T-cell (primary cell): ENCODE measurements at regions not wholly inside any gene's neighbourhood (a gene's known extent, or its start where the extent isn't known, plus 50 kb on each side); places are given as distances from the start of the nearest gene placed in this dataset.
A peak's percentile ranks its signal among the peaks of the same experiment; 100 is the strongest.

Source experiments
- ATAC-seq, 4 experiments: fragments of 200-7000 bp in 3 of 4; fragments of 150-1000 bp in 1 of 4; cut with Tn5 transposase; replicated peaks in 1 of 4; 1 replicate in 3 of 4; 2 replicates in 1 of 4; pipeline ENCODE4 v1.10.0; 2021; ENCODE audit warnings: moderate library complexity in 3 of 4, mild to moderate bottlenecking in 2 of 4, moderate number of reproducible peaks in 1 of 4
- CTCF ChIA-PET, 2 donors: fragments of 300-600 bp; sonication (Branson Sonifier 250); formaldehyde crosslinking; loops; one replicate each; lab custom pipeline; 2022; ENCODE audit warnings: antibody characterized with exemption in 2 of 2; lab: Charles Lee
- POLR2A ChIA-PET, 2 donors: fragments of 300-600 bp; sonication (Branson Sonifier 250); formaldehyde crosslinking; loops; one replicate each; lab custom pipeline; 2022; ENCODE audit warnings: antibody characterized with exemption in 2 of 2; lab: Charles Lee
- DNase-seq, 35 experiments: peaks; one replicate each; pipeline versions ENCODE4 v3.0.0 to v3.0.0-alpha.2; 2013 to 2023
- H3K27ac ChIP-seq: one replicate; pipeline ENCODE4 v1.5.1; 2013; ENCODE audit warnings: low read length
- H3K27me3 ChIP-seq, 2 experiments: replicated peaks in 1 of 2; 1 replicate in 1 of 2; 2 replicates in 1 of 2; pipeline versions ENCODE4 v1.6.1 to v1.7.0; 2013; ENCODE audit warnings: low read length in 1 of 2, mixed read lengths in 1 of 2; ENCODE audit not compliant: control insufficient read depth in 2 of 2, insufficient read depth in 2 of 2; ENCODE audit errors: extremely low read depth in 1 of 2
- H3K36me3 ChIP-seq, 2 donors: 1 replicate in 1 of 2; 2 replicates in 1 of 2; pipeline versions ENCODE4 v1.6.1 to v1.7.0; 2013; ENCODE audit warnings: low read length in 1 of 2; ENCODE audit not compliant: control insufficient read depth in 2 of 2, insufficient read depth in 1 of 2; ENCODE audit errors: extremely low read depth in 1 of 2
- H3K4me1 ChIP-seq, 2 experiments: 1 replicate in 1 of 2; 2 replicates in 1 of 2; pipeline versions ENCODE4 v1.6.1 to v1.7.0; 2013; ENCODE audit warnings: low read length in 2 of 2, mixed read lengths in 1 of 2; ENCODE audit not compliant: insufficient read depth in 2 of 2, control insufficient read depth in 1 of 2; ENCODE audit errors: extremely low read depth in 1 of 2
- H3K4me3 ChIP-seq, 2 donors: 1 replicate in 1 of 2; 2 replicates in 1 of 2; pipeline versions ENCODE4 v1.5.1 to v1.7.0; 2013; ENCODE audit warnings: mild to moderate bottlenecking in 2 of 2, low read length in 1 of 2, moderate library complexity in 1 of 2; ENCODE audit not compliant: control insufficient read depth in 1 of 2; ENCODE audit errors: extremely low read depth in 1 of 2
- H3K9me3 ChIP-seq: 2 replicates; pipeline ENCODE4 v1.7.0; 2013
- H3K27ac Mint-ChIP-seq, 2 donors: one replicate each; pipeline ENCODE4 v1.8.0; 2020 to 2021; ENCODE audit warnings: mild to moderate bottlenecking in 2 of 2, mixed read lengths in 2 of 2
- H3K27me3 Mint-ChIP-seq, 2 donors: one replicate each; pipeline ENCODE4 v1.8.0; 2021 to 2022; ENCODE audit warnings: mixed read lengths in 2 of 2
- H3K36me3 Mint-ChIP-seq: one replicate; pipeline ENCODE4 v1.8.0; 2021; ENCODE audit warnings: mixed read lengths
- H3K4me1 Mint-ChIP-seq, 3 donors: one replicate each; pipeline ENCODE4 v1.8.0; 2020 to 2022; ENCODE audit warnings: mixed read lengths in 3 of 3, mild to moderate bottlenecking in 1 of 3
- H3K4me3 Mint-ChIP-seq, 3 donors: one replicate each; pipeline ENCODE4 v1.8.0; 2020 to 2022; ENCODE audit warnings: mild to moderate bottlenecking in 3 of 3, mixed read lengths in 3 of 3, moderate library complexity in 3 of 3
- H3K9me3 Mint-ChIP-seq, 3 donors: one replicate each; pipeline ENCODE4 v1.8.0; 2020 to 2022; ENCODE audit warnings: mixed read lengths in 3 of 3
- WGBS: methylation state at CpG from one replicate; pipeline ENCODE4 v1.1.5; 2013; ENCODE audit warnings: missing lambda C conversion rate; ENCODE audit not compliant: insufficient coverage; 5-methylcytosine and 5-hydroxymethylcytosine counted together

DNA sequence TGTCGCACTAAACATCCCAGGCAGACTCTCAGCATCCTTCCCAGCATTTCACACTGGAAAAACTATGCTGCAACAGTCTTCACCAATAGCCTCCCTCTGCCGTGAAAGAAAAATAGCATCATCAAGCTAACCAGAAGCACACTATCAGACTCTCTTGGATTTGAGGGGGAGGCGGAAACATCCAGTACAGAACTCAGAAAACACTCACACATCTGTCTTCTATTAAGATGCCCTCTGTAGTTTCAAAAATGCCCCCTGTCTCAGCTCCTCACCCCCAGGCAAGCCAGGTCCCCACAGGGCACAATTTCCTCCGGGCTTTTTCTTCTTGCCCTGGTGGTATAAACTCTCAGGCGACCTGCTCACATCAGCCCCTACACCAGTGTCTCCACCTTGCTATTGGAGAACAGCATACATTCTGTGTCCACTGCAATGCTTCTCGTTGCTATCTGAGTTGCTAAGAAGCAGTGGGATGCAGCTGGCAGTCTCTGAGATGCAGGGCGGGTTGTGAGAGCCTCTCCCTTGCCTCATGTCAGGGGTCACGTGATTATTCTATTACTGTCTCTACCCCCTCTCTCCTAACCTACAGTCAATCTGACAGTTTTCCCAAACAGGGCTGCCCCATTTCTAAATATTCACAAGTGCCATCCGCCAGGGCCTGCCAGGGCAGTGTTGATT, 189.9 kb downstream of the INO80D start:
- Mint-ChIP-seq H3K9me3 (peaks cover 0 to 9% (median 5%) of the 10 kb centered on the region in 3 donors), H3K36me3 (no peaks in the 10 kb centered on the region), H3K27ac (no peak overlapping the region), H3K27me3 (peaks cover 4 to 18% of the 10 kb centered on the region in 2 donors), H3K4me3 (no peak overlapping the region), H3K4me1 (no peaks in the 10 kb centered on the region)
- ChIA-PET CTCF (no interaction called here), POLR2A (no interaction called here)
- Histone ChIP-seq H3K4me3 (no peak overlapping the region), H3K9me3 (no peaks in the 10 kb centered on the region), H3K36me3 (no peaks in the 10 kb centered on the region), H3K27ac (no peak overlapping the region), H3K27me3 (peaks cover 0 to 4% of the 10 kb centered on the region in 2 experiments), H3K4me1 (no peaks in the 10 kb centered on the region)
- ATAC-seq: no peak
- DNase-seq: no peak
- 63% methylated on average over 4 of the region's 9 CpGs for WGBS

DNA sequence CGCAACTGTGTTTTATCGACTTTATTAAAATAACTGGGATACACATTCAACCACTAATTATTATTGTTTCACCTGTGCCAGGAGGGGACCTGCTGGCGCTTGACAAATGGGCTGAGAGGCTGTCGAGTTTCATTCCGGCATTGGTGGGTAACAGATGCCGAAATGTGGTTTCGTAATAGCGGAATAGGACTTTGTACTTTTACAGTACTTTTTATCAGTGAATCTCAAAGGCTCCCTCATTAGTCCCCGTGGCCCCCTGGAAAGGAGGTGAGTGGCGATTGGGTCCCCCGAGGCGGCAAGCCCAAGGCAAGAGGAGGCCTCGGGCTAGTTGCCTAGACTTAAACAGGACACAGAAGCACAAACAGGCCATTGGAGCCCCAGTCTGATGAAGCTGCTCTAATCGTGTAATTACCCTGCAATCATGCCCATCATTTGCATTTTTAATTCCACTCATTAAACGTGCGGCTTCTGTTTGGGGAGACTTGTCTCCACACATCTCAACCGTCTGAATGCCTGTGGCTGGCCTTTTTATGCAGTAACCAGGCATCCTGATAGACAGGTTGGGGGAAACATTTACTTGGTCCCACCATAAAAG, 193.2 kb downstream of the INO80D start:
- H3K9me3 ChIP-seq: no peaks in the 10 kb centered on the region
- H3K4me1 ChIP-seq: no peaks in the 10 kb centered on the region
- H3K27ac ChIP-seq: no peak overlapping the region
- peaks cover 0 to 4% of the 10 kb centered on the region in 2 experiments for H3K27me3 ChIP-seq
- ChIA-PET POLR2A (no interaction called here), CTCF (no interaction called here)
- ATAC-seq (no peak), DNase-seq (no peak)
- H3K27ac Mint-ChIP-seq: no peak overlapping the region
- 94% methylated on average over 15 of the region's 17 CpGs for WGBS
- H3K36me3 Mint-ChIP-seq: no peaks in the 10 kb centered on the region
- peaks cover 4% of the 10 kb centered on the region in 2 donors for H3K27me3 Mint-ChIP-seq
- H3K4me3 ChIP-seq: no peak overlapping the region
- no peaks in the 10 kb centered on the region for H3K9me3 Mint-ChIP-seq
- no peaks in the 10 kb centered on the region for H3K36me3 ChIP-seq
- no peaks in the 10 kb centered on the region for H3K4me1 Mint-ChIP-seq
- no peak overlapping the region for H3K4me3 Mint-ChIP-seq

DNA sequence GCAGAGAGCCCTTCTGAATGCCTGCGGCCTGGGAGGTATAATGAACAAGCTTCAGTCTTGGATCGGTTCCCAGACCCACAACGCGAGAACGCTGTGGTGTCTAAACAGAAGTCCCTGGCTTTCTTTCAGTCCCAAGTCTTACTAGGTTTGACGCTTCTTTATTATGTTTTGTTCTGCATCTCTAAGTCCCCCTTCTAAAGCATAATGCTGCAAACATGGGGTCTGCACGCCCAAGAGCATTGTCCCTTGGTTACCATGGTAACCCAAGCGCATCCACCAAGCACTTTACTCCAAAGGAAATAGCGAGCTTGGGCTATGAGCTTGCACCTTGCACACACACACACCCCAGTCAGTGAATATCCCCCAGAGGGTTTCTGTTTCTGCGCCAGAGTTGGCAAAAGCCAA, 193.7 kb downstream of the INO80D start:
- no peaks in the 10 kb centered on the region for H3K9me3 ChIP-seq
- DNase-seq (no peak), ATAC-seq (no peak)
- no peak overlapping the region for H3K4me3 Mint-ChIP-seq
- ChIA-PET POLR2A (no interaction called here), CTCF (no interaction called here)
- no peak overlapping the region for H3K27ac ChIP-seq
- no peaks in the 10 kb centered on the region for H3K36me3 Mint-ChIP-seq
- H3K4me3 ChIP-seq: no peak overlapping the region
- H3K9me3 Mint-ChIP-seq: no peaks in the 10 kb centered on the region
- no peaks in the 10 kb centered on the region for H3K36me3 ChIP-seq
- no peak overlapping the region for H3K27ac Mint-ChIP-seq
- no peaks in the 10 kb centered on the region for H3K4me1 Mint-ChIP-seq
- H3K27me3 Mint-ChIP-seq: peaks cover 4% of the 10 kb centered on the region in 2 donors
- H3K4me1 ChIP-seq: no peaks in the 10 kb centered on the region
- peaks cover 0 to 5% of the 10 kb centered on the region in 2 experiments for H3K27me3 ChIP-seq
- 70% methylated on average over 6 of the region's 10 CpGs for WGBS

DNA sequence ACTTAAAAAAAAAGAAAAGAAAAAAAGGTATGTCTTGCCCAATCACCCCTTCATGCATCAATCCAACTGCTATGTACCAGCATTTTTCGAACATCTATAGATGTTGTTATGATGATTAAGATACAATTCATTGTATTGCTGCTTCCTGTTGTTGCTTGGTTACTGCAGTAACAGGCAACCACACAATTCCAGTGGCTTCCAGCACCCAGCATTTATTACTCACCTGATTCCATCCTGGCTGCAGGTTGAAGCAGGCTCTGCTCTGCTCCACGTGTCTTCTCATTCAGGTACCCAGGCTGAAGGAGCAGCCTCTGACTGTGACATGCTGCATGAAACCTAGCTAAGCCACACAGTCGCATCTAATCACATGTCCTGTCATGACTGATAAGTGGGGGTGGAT, 196.9 kb downstream of the INO80D start:
- POLR2A ChIA-PET: no interaction called here
- no peak for DNase-seq
- CTCF ChIA-PET: interaction anchor here in 1 of 2 donors (0.7 kb wide), 1 partner anchor 1886 kb away, joined by 7 read pairs; no protein-coding TSS in a partner anchor
- Mint-ChIP-seq H3K4me1 (peaks cover 0 to 3% (median 0%) of the 10 kb centered on the region in 3 donors), H3K27me3 (peaks cover 11% of the 10 kb centered on the region in 2 donors), H3K36me3 (no peaks in the 10 kb centered on the region), H3K9me3 (no peaks in the 10 kb centered on the region), H3K4me3 (no peak overlapping the region), H3K27ac (no peak overlapping the region)
- no peaks in the 10 kb centered on the region for H3K36me3 ChIP-seq
- H3K27ac ChIP-seq: no peak overlapping the region
- no peaks in the 10 kb centered on the region for H3K9me3 ChIP-seq
- WGBS: 40% methylated on average over 1 of the region's 3 CpGs
- peaks cover 0 to 20% of the 10 kb centered on the region in 2 experiments for H3K27me3 ChIP-seq
- peaks cover 0 to 7% of the 10 kb centered on the region in 2 experiments for H3K4me1 ChIP-seq
- no peak for ATAC-seq
- no peak overlapping the region for H3K4me3 ChIP-seq

DNA sequence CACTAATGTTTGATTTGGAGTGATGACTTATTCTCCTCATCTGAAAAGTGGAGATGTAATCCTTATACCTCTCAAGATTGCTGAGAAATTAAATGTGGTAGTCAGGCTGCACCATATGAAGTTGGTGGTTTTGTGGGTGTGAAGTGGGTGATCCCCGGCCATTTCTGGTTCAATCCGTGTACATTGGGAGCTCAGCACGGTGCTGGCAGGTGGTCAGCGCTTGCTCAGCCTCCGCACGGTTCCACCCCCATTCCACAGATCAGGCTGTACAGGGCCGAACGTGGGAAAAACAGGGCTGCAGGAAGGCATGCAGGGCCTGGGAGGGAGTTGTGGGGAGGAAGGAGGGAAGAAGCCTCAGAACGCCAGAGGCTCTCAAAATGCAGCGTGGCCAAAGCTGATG, 198.3 kb downstream of the INO80D start:
- H3K4me3 ChIP-seq: no peak overlapping the region
- H3K27ac ChIP-seq: no peak overlapping the region
- Mint-ChIP-seq H3K9me3 (no peaks in the 10 kb centered on the region), H3K4me1 (peaks cover 0 to 3% (median 0%) of the 10 kb centered on the region in 3 donors), H3K27ac (no peak overlapping the region), H3K27me3 (peaks cover 11% of the 10 kb centered on the region in 2 donors), H3K4me3 (no peak overlapping the region), H3K36me3 (no peaks in the 10 kb centered on the region)
- no peak for DNase-seq
- H3K9me3 ChIP-seq: no peaks in the 10 kb centered on the region
- 48% methylated on average over 2 of the region's 10 CpGs for WGBS
- peaks cover 0 to 7% of the 10 kb centered on the region in 2 experiments for H3K4me1 ChIP-seq
- no peaks in the 10 kb centered on the region for H3K36me3 ChIP-seq
- no peak for ATAC-seq
- H3K27me3 ChIP-seq: peaks cover 0 to 24% of the 10 kb centered on the region in 2 experiments
- ChIA-PET POLR2A (no interaction called here), CTCF (interaction anchor here in 1 of 2 donors (0.5 kb wide), 1 partner anchor 121 kb away, joined by 3 read pairs; no protein-coding TSS in a partner anchor)

DNA sequence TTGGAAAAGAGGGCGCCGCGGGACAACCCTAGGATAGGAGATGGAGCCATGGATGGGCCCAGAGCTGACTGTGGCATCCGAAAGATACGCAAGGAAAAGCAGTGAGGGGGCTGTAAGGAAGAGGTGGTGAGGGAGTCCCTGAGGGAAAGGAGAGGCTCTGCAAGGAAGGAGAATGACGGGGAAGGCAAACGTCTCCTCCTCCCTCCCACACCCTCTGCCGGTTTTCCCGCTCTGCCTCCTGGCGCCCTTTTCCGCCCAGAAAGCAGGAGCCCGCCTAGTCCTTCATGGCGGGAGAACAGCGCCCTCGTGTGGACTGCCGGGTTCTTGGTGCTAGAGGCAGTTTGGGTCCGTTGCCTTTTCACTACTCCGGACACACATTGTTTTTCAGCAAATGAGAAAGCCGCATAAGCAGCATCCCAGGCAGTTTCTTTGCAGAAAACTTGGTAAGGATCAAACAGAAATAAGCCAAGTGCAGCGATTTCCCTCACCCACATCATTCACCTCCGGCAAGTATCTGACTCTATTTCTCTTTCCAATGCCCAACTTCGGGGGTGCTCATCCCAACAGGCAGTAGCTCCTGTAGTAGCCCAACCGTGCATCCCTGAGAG, 200.4 kb downstream of the INO80D start:
- ATAC-seq: no peak
- peaks cover 0 to 29% of the 10 kb centered on the region in 2 experiments for H3K27me3 ChIP-seq
- Mint-ChIP-seq H3K9me3 (no peaks in the 10 kb centered on the region), H3K36me3 (no peaks in the 10 kb centered on the region), H3K27me3 (peaks cover 21% of the 10 kb centered on the region in 2 donors), H3K4me1 (peaks cover 0 to 3% (median 0%) of the 10 kb centered on the region in 3 donors), H3K27ac (no peak overlapping the region), H3K4me3 (no peak overlapping the region)
- H3K36me3 ChIP-seq: no peaks in the 10 kb centered on the region
- peaks cover 0 to 7% of the 10 kb centered on the region in 2 experiments for H3K4me1 ChIP-seq
- H3K27ac ChIP-seq: no peak overlapping the region
- peak in 30 of 35 experiments; percentile 5 to 63 (median 35) for DNase-seq
- POLR2A ChIA-PET: no interaction called here
- 38% methylated on average over 19 of the region's 23 CpGs for WGBS
- H3K4me3 ChIP-seq: no peak overlapping the region
- no peaks in the 10 kb centered on the region for H3K9me3 ChIP-seq
- CTCF ChIA-PET: interaction anchor here in 1 of 2 donors (0.5 kb wide), 3 partner anchors 69 to 139 kb away, joined by 4 to 5 read pairs (median 4); no protein-coding TSS in a partner anchor
